HEK293 (cell line): ENCODE measurements at regions not wholly inside any gene's neighbourhood (a gene's known extent, or its start where the extent isn't known, plus 50 kb on each side); places are given as distances from the start of the nearest gene placed in this dataset.

Experiments
- CTCF ChIA-PET: fragments of 350-600 bp; formaldehyde crosslinking; extraction: SDS; loops from one replicate; lab custom pipeline; 2021; ENCODE audit warnings: antibody characterized with exemption; lab: Yijun Ruan, JAX
- POLR2A ChIA-PET: fragments of 300-600 bp; formaldehyde crosslinking; extraction: SDS; loops from one replicate; lab custom pipeline; 2020; ENCODE audit warnings: antibody characterized with exemption, inconsistent platforms; lab: Yijun Ruan, JAX
- H3K27ac ChIP-seq: fragments of 200-500 bp; sonication (Bioruptor generic); 2 replicates; pipeline ENCODE4 v1.5.1; 2014; ENCODE audit warnings: low read depth, low read length, control low read depth, inconsistent platforms; ENCODE audit errors: extremely low read depth
- H3K36me3 ChIP-seq, 2 experiments: fragments of 200-500 bp in 1 of 2; sonication (Bioruptor generic) in 1 of 2; 1 replicate in 1 of 2; 2 replicates in 1 of 2; pipeline ENCODE4 v1.5.1; 2014 to 2017; ENCODE audit warnings: inconsistent platforms in 2 of 2, low read length in 2 of 2; ENCODE audit not compliant: control insufficient read depth in 2 of 2, insufficient read depth in 1 of 2
- H3K4me1 ChIP-seq: fragments of 200-500 bp; sonication (Bioruptor generic); 2 replicates; pipeline ENCODE4 v1.5.1; 2014; ENCODE audit warnings: mild to moderate bottlenecking, low read length, inconsistent platforms; ENCODE audit not compliant: control insufficient read depth, insufficient read depth
- H3K4me3 ChIP-seq: 2 replicates; pipeline ENCODE4 v1.5.1; 2011; ENCODE audit warnings: low read depth, mild to moderate bottlenecking, control low read depth, low read length, moderate library complexity
- H3K9me3 ChIP-seq: fragments of 200-500 bp; sonication (Bioruptor generic); 2 replicates; pipeline ENCODE4 v1.5.1; 2014; ENCODE audit warnings: low read depth, low read length, inconsistent platforms; ENCODE audit not compliant: control insufficient read depth, insufficient read depth
- GLIS1 ChIP-seq: fragments of 450-650 bp; formaldehyde crosslinking; IDR thresholded peaks from 2 replicates; pipeline ENCODE4 v1.5.1; 2016; ENCODE audit warnings: missing biosample characterization, missing genetic modification characterization
- HOXC10 ChIP-seq: sonication (generic); formaldehyde crosslinking; IDR thresholded peaks from 2 replicates; pipeline ENCODE4 v1.8.1; 2023; ENCODE audit warnings: mild to moderate bottlenecking, missing genetic modification reagents
- KLF10 ChIP-seq: fragments of 450-650 bp; IDR thresholded peaks from 2 replicates; pipeline ENCODE4 v1.5.1; 2018; ENCODE audit warnings: missing biosample characterization, mild to moderate bottlenecking, missing genetic modification characterization
- MZF1 ChIP-seq: fragments of 450-650 bp; formaldehyde crosslinking; IDR thresholded peaks from 2 replicates; pipeline ENCODE4 v1.5.1; 2017; ENCODE audit warnings: missing biosample characterization, missing genetic modification characterization, borderline replicate concordance
- OVOL3 ChIP-seq: fragments of 450-650 bp; formaldehyde crosslinking; IDR thresholded peaks from 2 replicates; pipeline ENCODE4 v1.5.1; 2016; ENCODE audit warnings: missing biosample characterization, missing genetic modification characterization
- SP2 ChIP-seq: fragments of 450-650 bp; formaldehyde crosslinking; IDR thresholded peaks from 2 replicates; pipeline ENCODE4 v1.5.1; 2016; ENCODE audit warnings: missing biosample characterization, missing genetic modification characterization
- SP7 ChIP-seq: fragments of 450-650 bp; formaldehyde crosslinking; IDR thresholded peaks from 2 replicates; pipeline ENCODE4 v1.5.1; 2016; ENCODE audit warnings: missing biosample characterization, missing genetic modification characterization
- ZBTB48 ChIP-seq: fragments of 450-650 bp; formaldehyde crosslinking; IDR thresholded peaks from 2 replicates; pipeline ENCODE4 v1.5.1; 2016; ENCODE audit warnings: missing biosample characterization, missing genetic modification characterization
- ZNF112 ChIP-seq: fragments of 450-650 bp; formaldehyde crosslinking; IDR thresholded peaks from 2 replicates; pipeline ENCODE4 v1.5.0; 2017; ENCODE audit warnings: missing biosample characterization, missing genetic modification characterization
- ZNF138 ChIP-seq: fragments of 450-650 bp; formaldehyde crosslinking; IDR thresholded peaks from 2 replicates; pipeline ENCODE4 v1.5.1; 2016; ENCODE audit warnings: missing biosample characterization, missing genetic modification characterization, borderline replicate concordance
- ZNF175 ChIP-seq: fragments of 450-650 bp; formaldehyde crosslinking; IDR thresholded peaks from 2 replicates; pipeline ENCODE4 v1.5.1; 2016; ENCODE audit warnings: missing biosample characterization, missing genetic modification characterization
- ZNF23 ChIP-seq: fragments of 450-650 bp; formaldehyde crosslinking; IDR thresholded peaks from 2 replicates; pipeline ENCODE4 v1.5.1; 2016; ENCODE audit warnings: missing biosample characterization, missing genetic modification characterization, borderline replicate concordance
- ZNF266 ChIP-seq: fragments of 450-650 bp; formaldehyde crosslinking; IDR thresholded peaks from 2 replicates; pipeline ENCODE4 v1.5.1; 2016; ENCODE audit warnings: missing biosample characterization, missing genetic modification characterization, low read depth
- ZNF335 ChIP-seq: fragments of 450-650 bp; formaldehyde crosslinking; conservative IDR thresholded peaks from 2 replicates; pipeline ENCODE4 v1.5.1; 2016; ENCODE audit warnings: missing biosample characterization, missing genetic modification characterization
- ZNF341 ChIP-seq: fragments of 450-650 bp; formaldehyde crosslinking; IDR thresholded peaks from 2 replicates; pipeline ENCODE4; 2016; ENCODE audit warnings: low read depth, missing biosample characterization, missing genetic modification characterization
- ZNF501 ChIP-seq: fragments of 450-650 bp; formaldehyde crosslinking; IDR thresholded peaks from 2 replicates; pipeline ENCODE4 v1.5.1; 2016; ENCODE audit warnings: missing biosample characterization, missing genetic modification characterization
- ZNF654 ChIP-seq: fragments of 450-650 bp; formaldehyde crosslinking; IDR thresholded peaks from 2 replicates; pipeline ENCODE4 v1.5.1; 2016; ENCODE audit warnings: low read depth, missing biosample characterization, missing genetic modification characterization
- ZNF768 ChIP-seq: fragments of 450-650 bp; formaldehyde crosslinking; IDR thresholded peaks from 2 replicates; pipeline ENCODE4 v1.5.1; 2018; ENCODE audit warnings: missing biosample characterization, mild to moderate bottlenecking, missing genetic modification characterization
- TF ChIP-seq, protein P1 (sequence below): fragments of 450-650 bp; formaldehyde crosslinking; IDR thresholded peaks from 2 replicates; pipeline ENCODE4 v1.5.1; 2016; ENCODE audit warnings: missing biosample characterization, missing genetic modification characterization, low read depth
- TF ChIP-seq, protein P2 (sequence below): fragments of 450-650 bp; formaldehyde crosslinking; IDR thresholded peaks from 2 replicates; pipeline ENCODE4 v1.5.1; 2016; ENCODE audit warnings: missing biosample characterization, missing genetic modification characterization

DNA sequence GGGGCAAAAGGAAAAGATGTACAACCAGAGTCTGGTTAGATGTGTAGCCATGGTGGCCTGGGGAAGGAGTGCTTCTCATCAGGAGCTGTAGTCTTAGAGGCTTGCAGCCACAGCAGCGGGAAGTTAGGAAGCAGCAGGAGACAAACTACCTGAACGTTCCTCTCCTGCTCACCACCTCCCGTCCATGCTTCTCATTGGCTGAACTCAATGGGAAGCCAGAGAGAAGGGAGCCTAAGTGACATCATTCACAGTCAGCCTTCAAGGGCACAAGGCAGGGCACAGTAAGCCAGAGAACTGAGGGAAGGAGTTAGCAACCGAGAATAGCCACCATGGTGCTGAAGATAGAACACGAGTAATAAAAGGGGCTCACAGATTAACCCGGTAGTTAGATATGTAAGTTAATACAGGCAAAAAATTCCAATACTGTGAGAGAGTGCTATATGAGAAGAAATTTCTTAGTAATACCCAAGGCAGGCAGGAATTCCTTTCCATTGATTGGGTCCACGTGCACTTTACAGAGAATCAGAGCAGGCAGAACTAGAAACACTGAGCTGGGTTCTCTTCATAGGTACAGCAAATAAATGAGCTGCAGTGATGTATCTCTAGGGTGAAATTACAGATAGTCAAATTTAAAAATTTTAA, 391.5 kb upstream of the DACH1 start:
- Histone ChIP-seq H3K27ac (no peak overlapping the region), H3K4me3 (no peak overlapping the region), H3K4me1 (no peaks in the 10 kb centered on the region), H3K36me3 (no peaks in the 10 kb centered on the region), H3K9me3 (no peaks in the 10 kb centered on the region)
- ChIA-PET CTCF (no interaction called here), POLR2A (no interaction called here)
- TF ChIP-seq, protein P1, sequence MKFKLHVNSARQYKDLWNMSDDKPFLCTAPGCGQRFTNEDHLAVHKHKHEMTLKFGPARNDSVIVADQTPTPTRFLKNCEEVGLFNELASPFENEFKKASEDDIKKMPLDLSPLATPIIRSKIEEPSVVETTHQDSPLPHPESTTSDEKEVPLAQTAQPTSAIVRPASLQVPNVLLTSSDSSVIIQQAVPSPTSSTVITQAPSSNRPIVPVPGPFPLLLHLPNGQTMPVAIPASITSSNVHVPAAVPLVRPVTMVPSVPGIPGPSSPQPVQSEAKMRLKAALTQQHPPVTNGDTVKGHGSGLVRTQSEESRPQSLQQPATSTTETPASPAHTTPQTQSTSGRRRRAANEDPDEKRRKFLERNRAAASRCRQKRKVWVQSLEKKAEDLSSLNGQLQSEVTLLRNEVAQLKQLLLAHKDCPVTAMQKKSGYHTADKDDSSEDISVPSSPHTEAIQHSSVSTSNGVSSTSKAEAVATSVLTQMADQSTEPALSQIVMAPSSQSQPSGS, result peak; percentile 50; the same call in 1 of the 2 replicates
- no peak for TF ChIP-seq ZNF175 (tag by site-specific recombination)

- Histone ChIP-seq H3K9me3 (no peaks in the 10 kb centered on the region), H3K4me1 (no peaks in the 10 kb centered on the region), H3K36me3 (no peaks in the 10 kb centered on the region), H3K4me3 (no peak overlapping the region), H3K27ac (no peak overlapping the region)
- TF ChIP-seq ZNF654 (tag by site-specific recombination), result peak; percentile 42
- no peak for TF ChIP-seq ZNF341
- TF ChIP-seq ZNF768, result no peak
- POLR2A ChIA-PET, result no interaction called here
- CTCF ChIA-PET, result interaction anchor here (0.6 to 1.1 kb wide), 6 partner anchors 51 to 936 kb away, joined by 3 to 5 read pairs (median 3); no protein-coding TSS in a partner anchor
Measured at GRCh38 chr13:72255908-72256307, 388.9 kb upstream of the DACH1 start.

- Histone ChIP-seq H3K27ac (no peak overlapping the region), H3K36me3 (no peaks in the 10 kb centered on the region), H3K9me3 (no peaks in the 10 kb centered on the region), H3K4me3 (no peak overlapping the region), H3K4me1 (no peaks in the 10 kb centered on the region)
- ChIA-PET POLR2A (no interaction called here), CTCF (no interaction called here)
- TF ChIP-seq ZNF23 (tag by site-specific recombination) (no peak), ZNF138 (tag by site-specific recombination) (no peak), SP2 (tag by site-specific recombination) (no peak), HOXC10 (CRISPR knock-in tag) (no peak), SP7 (no peak), GLIS1 (tag by site-specific recombination) (no peak), ZNF501 (tag by site-specific recombination) (no peak), OVOL3 (tag by site-specific recombination) (no peak), ZNF266 (tag by site-specific recombination) (no peak), KLF10 (tag by site-specific recombination) (no peak)
- TF ChIP-seq, protein P2, sequence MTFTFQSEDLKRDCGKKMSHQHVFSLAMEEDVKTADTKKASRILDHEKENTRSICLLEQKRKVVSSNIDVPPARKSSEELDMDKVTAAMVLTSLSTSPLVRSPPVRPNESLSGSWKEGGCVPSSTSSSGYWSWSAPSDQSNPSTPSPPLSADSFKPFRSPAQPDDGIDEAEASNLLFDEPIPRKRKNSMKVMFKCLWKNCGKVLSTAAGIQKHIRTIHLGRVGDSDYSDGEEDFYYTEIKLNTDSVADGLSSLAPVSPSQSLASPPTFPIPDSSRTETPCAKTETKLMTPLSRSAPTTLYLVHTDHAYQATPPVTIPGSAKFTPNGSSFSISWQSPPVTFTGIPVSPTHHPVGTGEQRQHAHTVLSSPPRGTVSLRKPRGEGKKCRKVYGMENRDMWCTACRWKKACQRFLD (tag by site-specific recombination), result no peak
Measured at GRCh38 chr13:72253754-72254153, 386.8 kb upstream of the DACH1 start.

- Histone ChIP-seq H3K9me3 (no peaks in the 10 kb centered on the region), H3K27ac (no peak overlapping the region), H3K4me3 (no peak overlapping the region), H3K4me1 (no peaks in the 10 kb centered on the region), H3K36me3 (no peaks in the 10 kb centered on the region)
- CTCF ChIA-PET, result no interaction called here
- TF ChIP-seq ZNF112 (tag by site-specific recombination) (no peak), ZNF654 (tag by site-specific recombination) (no peak), MZF1 (tag by site-specific recombination) (no peak), ZNF335 (no peak), ZBTB48 (no peak)
- POLR2A ChIA-PET, result no interaction called here
Measured at GRCh38 chr13:72246396-72246795, 379.4 kb upstream of the DACH1 start.
